K562 (cell line): ENCODE measurements at regions not wholly inside any gene's neighbourhood (a gene's known extent, or its start where the extent isn't known, plus 50 kb on each side); places are given as distances from the start of the nearest gene placed in this dataset.

Source experiments
- ATAC-seq: fragments of 200-7000 bp; cut with Tn5 transposase; 3 replicates; pipeline ENCODE4 v1.9.1; 2020; ENCODE audit warnings: moderate library complexity
- BruUV-seq: library from RNA; stranded (reverse); fragments of 400-500 nt; replicated peaks from 2 replicates; lab custom pipeline; 2021; lab: Mats Ljungman, UMichigan
- CTCF ChIA-PET: fragments of 300-600 bp; formaldehyde crosslinking; extraction: SDS; loops from one replicate; lab custom pipeline; 2021; ENCODE audit warnings: low intra/inter-chr PET ratio; lab: Yijun Ruan, JAX
- POLR2A ChIA-PET: fragments of 300-600, 350-650 bp; sonication (Branson Sonifier 250); formaldehyde crosslinking; extraction: SDS; loops from one replicate; lab custom pipeline; 2021; ENCODE audit warnings: antibody characterized with exemption, inconsistent platforms; lab: Yijun Ruan, JAX
- DNase-seq, 4 experiments: peaks; one replicate each; pipeline versions ENCODE4 v3.0.0 to v3.0.0-alpha.2; 2011 to 2018; ENCODE audit warnings: low spot score in 3 of 4, mixed read lengths in 3 of 4; ENCODE audit errors: extremely low read depth in 1 of 4
- FAIRE-seq: peaks from 2 replicates; lab custom pipeline; 2011; peaks lifted over from hg19 to GRCh38; lab: Jason Lieb, UNC
- H2AFZ ChIP-seq: 2 replicates; pipeline ENCODE4 v1.6.0; 2011; ENCODE audit warnings: low read depth, low read length, control low read depth, inconsistent platforms
- H3K27ac ChIP-seq: fragments of 200-600 bp; 3 replicates; pipeline ENCODE4 v1.8.0; 2011; ENCODE audit warnings: low read depth, mild to moderate bottlenecking, control low read depth, inconsistent platforms, low read length, moderate library complexity, mixed read lengths; ENCODE audit errors: extremely low read depth
- H3K27me3 ChIP-seq, 2 experiments: fragments of 300-600 bp in 1 of 2; 2 replicates in 1 of 2; 3 replicates in 1 of 2; pipeline versions ENCODE4 v1.6.0 to v1.8.0; 2011; ENCODE audit warnings: inconsistent platforms in 2 of 2, low read length in 2 of 2, mild to moderate bottlenecking in 1 of 2, mixed read lengths in 1 of 2, moderate library complexity in 1 of 2; ENCODE audit not compliant: control insufficient read depth in 2 of 2, insufficient read depth in 2 of 2
- H3K36me3 ChIP-seq: fragments of 300-600 bp; 3 replicates; pipeline ENCODE4 v1.8.0; 2011; ENCODE audit warnings: mild to moderate bottlenecking, low read length, inconsistent platforms; ENCODE audit not compliant: control insufficient read depth, insufficient read depth
- H3K4me1 ChIP-seq, 2 experiments: fragments of 200-600 bp in 1 of 2; replicated peaks in 1 of 2; 2 replicates in 1 of 2; 3 replicates in 1 of 2; pipeline versions ENCODE4 v1.5.1 to v1.8.0; 2011; ENCODE audit warnings: inconsistent platforms in 2 of 2, low read length in 2 of 2, mild to moderate bottlenecking in 1 of 2, mixed read lengths in 1 of 2, moderate library complexity in 1 of 2; ENCODE audit not compliant: control insufficient read depth in 2 of 2, insufficient read depth in 2 of 2
- H3K4me2 ChIP-seq: 2 replicates; pipeline ENCODE4 v1.6.1; 2011; ENCODE audit warnings: low read length, control low read depth, inconsistent platforms, mixed read lengths; ENCODE audit not compliant: insufficient read depth
- H3K4me3 ChIP-seq: fragments of 200-600 bp; sonication (generic), shearing (Covaris generic); 2 replicates; pipeline ENCODE4 v1.5.1; 2016; ENCODE audit warnings: control low read depth, inconsistent platforms
- H3K79me2 ChIP-seq: fragments of 200-600 bp; 3 replicates; pipeline ENCODE4 v1.8.0; 2011; ENCODE audit warnings: low read length, inconsistent platforms; ENCODE audit not compliant: control insufficient read depth, insufficient read depth
- H3K9ac ChIP-seq, 2 experiments: 2 replicates each; pipeline versions ENCODE4 v1.6.0 to v1.6.1; 2011; ENCODE audit warnings: low read depth in 2 of 2, low read length in 2 of 2, control low read depth in 1 of 2, inconsistent platforms in 1 of 2, mild to moderate bottlenecking in 1 of 2, mixed read lengths in 1 of 2; ENCODE audit not compliant: insufficient read depth in 1 of 2
- H3K9me1 ChIP-seq: one replicate; pipeline ENCODE4 v1.6.0; 2011; ENCODE audit warnings: inconsistent platforms, mild to moderate bottlenecking, low read length, moderate library complexity; ENCODE audit not compliant: control insufficient read depth, insufficient read depth
- H3K9me3 ChIP-seq: replicated peaks from 2 replicates; pipeline ENCODE4 v1.5.1; 2011; ENCODE audit warnings: low read depth, low read length, inconsistent platforms; ENCODE audit not compliant: control insufficient read depth, insufficient read depth
- H4K20me1 ChIP-seq: replicated peaks from 2 replicates; pipeline ENCODE4 v1.6.1; 2011; ENCODE audit warnings: low read length, inconsistent platforms, mixed read lengths; ENCODE audit not compliant: control insufficient read depth, insufficient read depth
- CEBPZ ChIP-seq: fragments of 150-350 bp; IDR thresholded peaks from 2 replicates; pipeline ENCODE4 v1.6.1; 2014; ENCODE audit warnings: low read depth, mild to moderate bottlenecking, low read length, borderline replicate concordance
- CHD1 ChIP-seq: fragments of 200-600 bp; sonication (generic); IDR thresholded peaks from one replicate; pipeline ENCODE4 v1.6.1; 2012; ENCODE audit warnings: mild to moderate bottlenecking, moderate library complexity, low read length, inconsistent platforms
- COPS2 ChIP-seq: fragments of 450-650 bp; conservative IDR thresholded peaks from 2 replicates; pipeline ENCODE4 v1.6.1; 2016; ENCODE audit warnings: mild to moderate bottlenecking, moderate library complexity
- EZH2 ChIP-seq: IDR thresholded peaks from 2 replicates; pipeline ENCODE4 v1.6.1; 2012; ENCODE audit warnings: low read depth, mild to moderate bottlenecking, inconsistent platforms, low read length, borderline replicate concordance
- FOXJ3 ChIP-seq: sonication (generic); formaldehyde crosslinking; IDR thresholded peaks from 2 replicates; pipeline ENCODE4 v1.4.0; 2020; ENCODE audit warnings: mild to moderate bottlenecking, missing genetic modification reagents
- GATAD2A ChIP-seq: fragments of 450-650 bp; IDR thresholded peaks from 2 replicates; pipeline ENCODE4 v1.6.1; 2017
- HLTF ChIP-seq: fragments of 450-650 bp; IDR thresholded peaks from 2 replicates; pipeline ENCODE4 v1.6.1; 2016
- KAT8 ChIP-seq: fragments of 450-650 bp; IDR thresholded peaks from 2 replicates; pipeline ENCODE4 v1.6.1; 2016; ENCODE audit warnings: low read depth, mild to moderate bottlenecking
- KHSRP ChIP-seq: fragments of 450-650 bp; IDR thresholded peaks from 2 replicates; pipeline ENCODE4 v1.6.1; 2017
- MIER1 ChIP-seq: fragments of 450-650 bp; IDR thresholded peaks from 2 replicates; pipeline ENCODE4 v1.6.1; 2016; ENCODE audit warnings: antibody characterized with exemption, mild to moderate bottlenecking, low read depth
- NR1H2 ChIP-seq: sonication (generic); formaldehyde crosslinking; IDR thresholded peaks from 2 replicates; pipeline ENCODE4 v1.4.0; 2020; ENCODE audit warnings: mild to moderate bottlenecking, missing genetic modification reagents
- RBBP5 ChIP-seq: fragments of 200-600 bp; sonication (generic); IDR thresholded peaks from 2 replicates; pipeline ENCODE4 v1.6.1; 2012; ENCODE audit warnings: borderline replicate concordance, mild to moderate bottlenecking, low read length, control low read depth, inconsistent platforms; ENCODE audit not compliant: insufficient read depth, poor library complexity, severe bottlenecking
- SAFB ChIP-seq: fragments of 200-400 bp; formaldehyde crosslinking; IDR thresholded peaks from 2 replicates; pipeline ENCODE4 v1.6.1; 2017; ENCODE audit warnings: low read depth, low read length, borderline replicate concordance
- SNAPC5 ChIP-seq: fragments of 250-450 bp; sonication (Bioruptor Pico); IDR thresholded peaks from 2 replicates; pipeline ENCODE4 v1.8.0; 2021; ENCODE audit warnings: moderate library complexity, mild to moderate bottlenecking, inconsistent platforms
- ZNF644 ChIP-seq: fragments of 200-800 bp; sonication (Bioruptor generic); IDR thresholded peaks from 2 replicates; pipeline ENCODE4 v1.6.1; 2016; ENCODE audit warnings: low read depth, missing genetic modification characterization, missing compliant biosample characterization
- WGBS: fragments of 100-300 bp; shearing (Covaris generic); methylation state at CpG from one replicate; pipeline ENCODE4 v1.1.6; 2016; ENCODE audit warnings: low coverage, mixed read lengths; ENCODE audit not compliant: insufficient coverage; ENCODE audit errors: missing lambda C conversion rate; 5-methylcytosine and 5-hydroxymethylcytosine counted together
- in situ Hi-C: fragments of 300-500 bp; cut with MboI; formaldehyde crosslinking; loops from 4 replicates; pipeline ENCODE4 v1.15.0; 2018; ENCODE audit warnings: inconsistent platforms, mixed read lengths
- intact Hi-C: fragments of 100-400 bp; cut with micrococcal nuclease; formaldehyde crosslinking; loops from 2 replicates; pipeline ENCODE4 v1.14.2; 2022

GRCh38 chr2:228602288-228602687 lies 420.8 kb upstream of the SPHKAP start:
- no peaks in the 10 kb centered on the region for H4K20me1 ChIP-seq
- no peak for ATAC-seq
- no peak overlapping the region for H3K27ac ChIP-seq
- H3K79me2 ChIP-seq: no peaks in the 10 kb centered on the region
- FAIRE-seq: no peak
- TF ChIP-seq SAFB: no peak
- TF ChIP-seq, all 486 proteins: peak for 0
- POLR2A ChIA-PET: no interaction called here
- intact Hi-C loops (no loop called here), in situ Hi-C loops (no loop called here)
- no peaks in the 10 kb centered on the region for H3K27me3 ChIP-seq
- BruUV-seq: no TSS peak
- H3K4me2 ChIP-seq: no peak overlapping the region
- no peaks in the 10 kb centered on the region for H3K9me1 ChIP-seq
- H3K36me3 ChIP-seq: no peaks in the 10 kb centered on the region
- no peaks in the 10 kb centered on the region for H3K9me3 ChIP-seq
- no peak overlapping the region for H3K4me3 ChIP-seq
- no peaks in the 10 kb centered on the region for H3K4me1 ChIP-seq
- no peak for DNase-seq
- WGBS: 6% methylated on average over 2 of the region's 2 CpGs
- CTCF ChIA-PET: no interaction called here
- H2AFZ ChIP-seq: no peak overlapping the region
- no peak overlapping the region for H3K9ac ChIP-seq

GRCh38 chr2:228600265-228600664 lies 418.8 kb upstream of the SPHKAP start:
- Histone ChIP-seq H3K9me1 (no peaks in the 10 kb centered on the region), H3K4me1 (no peaks in the 10 kb centered on the region), H3K27ac (no peak overlapping the region), H3K27me3 (no peaks in the 10 kb centered on the region), H3K4me2 (no peak overlapping the region), H4K20me1 (no peaks in the 10 kb centered on the region), H3K9ac (no peak overlapping the region), H3K4me3 (no peak overlapping the region), H3K9me3 (no peaks in the 10 kb centered on the region), H2AFZ (no peak overlapping the region), H3K79me2 (no peaks in the 10 kb centered on the region), H3K36me3 (no peaks in the 10 kb centered on the region)
- in situ Hi-C loops (no loop called here), intact Hi-C loops (no loop called here)
- WGBS: 0% methylated on average over 2 of the region's 2 CpGs
- FAIRE-seq (no peak), ATAC-seq (no peak), DNase-seq (no peak)
- ChIA-PET CTCF (no interaction called here), POLR2A (no interaction called here)
- BruUV-seq: no TSS peak
- TF ChIP-seq KAT8 (no peak), ZNF644 (tag) (no peak), EZH2 (no peak), CEBPZ (no peak), MIER1 (no peak), NR1H2 (CRISPR knock-in tag) (no peak), CHD1 (no peak), COPS2 (no peak), KHSRP (no peak), HLTF (no peak), SNAPC5 (no peak), FOXJ3 (CRISPR knock-in tag) (no peak), GATAD2A (no peak), RBBP5 (no peak)
